ENCODE measurements at regions not wholly inside any gene's neighbourhood (a gene's known extent, or its start where the extent isn't known, plus 50 kb on each side); places are given as distances from the start of the nearest gene placed in this dataset.
"Not testable (repeated sequence)": the region's sequence is repeated elsewhere in the genome, so short reads cannot be mapped to it uniquely, and the experiment has no call there.

DNA sequence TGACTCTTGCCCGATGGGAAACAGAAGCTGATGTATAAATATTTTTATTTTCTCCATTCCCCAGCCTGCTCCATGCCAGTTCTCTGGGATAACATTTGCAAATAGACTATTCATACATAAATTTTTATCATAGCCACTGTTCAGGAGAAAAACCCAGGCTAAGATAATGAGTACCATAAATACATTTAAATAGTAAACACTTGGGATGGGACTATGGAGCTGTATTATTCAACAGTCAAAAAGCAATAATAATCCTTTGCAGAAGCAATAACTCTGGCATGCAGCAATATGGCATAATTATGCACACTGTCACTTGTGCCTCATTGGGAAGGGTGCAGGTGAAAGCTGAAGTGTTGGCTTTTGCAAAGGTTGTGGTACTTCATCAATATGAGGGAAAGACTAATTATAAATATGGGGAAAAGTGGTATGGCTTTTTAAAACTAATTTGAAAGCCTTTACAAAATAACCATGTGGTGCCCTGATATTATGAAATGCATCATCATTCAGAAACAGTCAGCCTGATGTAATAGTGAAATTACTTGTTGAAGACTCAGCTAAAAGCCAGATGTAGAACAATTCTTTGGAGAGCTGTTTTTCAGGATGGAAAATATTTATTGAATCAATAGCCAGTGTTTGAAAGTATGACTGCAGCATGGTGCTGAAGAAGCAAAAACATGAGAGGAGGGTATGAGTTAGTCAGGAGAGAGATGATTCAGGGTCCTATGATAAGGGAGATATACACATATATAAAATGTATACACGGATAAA, 2476.7 kb downstream of the PCDH9 start:
- no peak for DNase-seq

DNA sequence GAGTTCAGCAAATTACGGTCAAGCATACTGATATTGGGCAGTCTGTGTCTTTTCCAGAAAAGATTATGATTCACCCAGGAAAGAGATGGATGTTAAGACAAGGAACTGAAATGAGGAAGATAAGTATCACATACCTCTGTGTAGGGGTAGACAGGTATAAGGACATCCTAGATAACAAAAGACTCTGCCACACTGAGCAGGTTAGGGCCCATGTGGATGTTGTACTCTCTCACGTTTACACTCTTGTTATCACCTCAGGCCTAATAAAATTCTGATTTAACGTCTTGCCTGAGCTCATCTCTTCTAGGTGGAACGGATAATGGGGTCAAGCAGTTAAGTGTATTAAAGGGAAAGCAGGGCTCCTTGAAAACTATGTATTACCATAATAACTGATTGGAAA, 2480.8 kb downstream of the PCDH9 start:
- DNase-seq: no peak

DNA sequence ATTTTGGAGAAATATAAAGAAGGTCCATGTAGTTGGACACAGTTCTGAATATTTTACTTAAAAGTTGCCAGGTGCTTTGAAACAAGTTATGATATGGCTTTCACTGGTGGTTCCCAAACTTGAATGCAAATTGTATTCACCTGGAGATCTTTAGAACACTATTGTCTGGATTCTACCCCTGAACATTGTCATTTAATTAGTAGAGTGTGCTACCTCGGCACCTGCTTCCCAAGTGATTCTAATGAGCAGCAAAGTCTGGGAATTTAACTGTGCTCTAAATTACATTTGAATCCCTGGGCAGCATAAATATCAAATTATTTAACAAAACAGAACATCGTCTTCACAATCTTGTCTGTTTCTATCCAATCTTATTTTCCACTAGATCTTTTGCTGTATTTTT, 2483.3 kb downstream of the PCDH9 start:
- DNase-seq: no peak

DNA sequence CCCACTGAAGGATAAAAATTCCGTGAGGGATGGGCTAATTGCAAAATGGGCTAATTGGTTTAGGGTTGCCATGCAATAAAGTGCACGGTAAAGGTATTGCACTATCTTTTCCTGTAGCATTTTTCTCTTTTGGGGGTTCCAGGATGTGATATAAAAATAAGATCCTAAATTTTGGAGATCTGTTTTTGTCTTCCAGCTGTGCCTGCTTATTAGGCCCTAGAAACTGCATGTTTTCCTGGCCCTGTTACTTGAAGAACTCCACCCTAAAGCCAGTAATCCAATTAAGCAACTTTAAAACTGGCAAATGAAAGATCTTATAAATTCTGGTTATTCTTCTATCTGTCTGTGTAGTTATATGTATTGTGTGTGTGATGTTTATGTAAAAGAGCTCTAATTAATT, 2489.6 kb downstream of the PCDH9 start:
- no peak for DNase-seq

DNA sequence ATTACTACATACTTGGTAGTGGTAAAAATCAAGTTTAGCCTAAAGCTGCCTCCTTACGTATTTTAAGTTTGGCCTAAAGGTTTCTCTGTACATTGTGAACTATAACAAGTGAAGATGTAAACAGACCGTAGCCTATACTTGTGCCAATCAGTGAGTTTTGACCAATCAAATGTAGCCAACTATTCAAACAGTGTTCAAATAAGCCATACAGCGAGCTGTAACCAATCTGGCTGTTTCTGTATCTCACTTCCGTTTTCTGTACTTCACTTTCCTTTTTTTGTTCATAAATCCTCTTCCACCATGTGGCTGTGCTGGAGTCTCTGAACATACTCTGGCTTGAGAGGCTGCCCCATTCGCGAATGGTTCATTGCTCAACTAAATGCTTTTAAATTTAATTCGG, 2504.6 kb downstream of the PCDH9 start:
- no peak for DNase-seq

DNA sequence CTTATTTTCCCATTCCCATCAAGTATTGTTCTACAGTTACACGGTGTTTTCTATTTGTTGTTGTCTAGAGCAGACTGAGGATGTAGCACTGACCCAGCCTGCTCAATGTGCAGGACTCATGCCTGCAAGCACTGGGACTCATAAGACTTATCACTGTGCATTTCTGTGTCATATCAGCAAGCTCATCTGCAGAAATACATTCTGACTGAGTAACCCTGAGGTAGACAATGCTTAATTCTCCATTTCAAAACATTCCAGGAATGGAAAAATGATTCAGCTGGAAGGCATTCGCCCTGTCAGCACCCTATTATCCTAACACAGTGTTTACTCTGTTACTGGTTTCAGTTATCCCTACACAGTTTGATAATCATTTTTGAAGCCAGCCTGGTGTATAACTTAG, 2506.4 kb downstream of the PCDH9 start:
- DNase-seq: peak; percentile 17

DNA sequence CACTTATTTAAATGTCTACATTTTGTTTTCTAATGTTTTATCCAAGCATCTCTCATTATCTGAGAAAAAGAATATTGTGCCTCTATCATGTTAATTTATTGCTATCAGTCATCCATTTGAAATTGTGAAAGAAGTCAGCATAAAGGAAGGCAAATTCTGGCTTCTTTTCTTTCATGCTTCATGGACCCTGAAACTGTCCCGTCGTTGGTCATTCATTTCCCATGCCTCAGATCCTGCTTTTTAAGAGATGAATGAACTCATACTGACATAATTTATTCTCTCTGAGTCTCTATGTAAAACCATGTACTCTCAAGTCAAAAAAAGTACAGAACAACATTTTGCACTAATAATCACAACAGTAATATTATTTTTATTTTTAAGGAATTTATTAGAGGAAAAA, 2512.0 kb downstream of the PCDH9 start:
- DNase-seq: no peak

DNA sequence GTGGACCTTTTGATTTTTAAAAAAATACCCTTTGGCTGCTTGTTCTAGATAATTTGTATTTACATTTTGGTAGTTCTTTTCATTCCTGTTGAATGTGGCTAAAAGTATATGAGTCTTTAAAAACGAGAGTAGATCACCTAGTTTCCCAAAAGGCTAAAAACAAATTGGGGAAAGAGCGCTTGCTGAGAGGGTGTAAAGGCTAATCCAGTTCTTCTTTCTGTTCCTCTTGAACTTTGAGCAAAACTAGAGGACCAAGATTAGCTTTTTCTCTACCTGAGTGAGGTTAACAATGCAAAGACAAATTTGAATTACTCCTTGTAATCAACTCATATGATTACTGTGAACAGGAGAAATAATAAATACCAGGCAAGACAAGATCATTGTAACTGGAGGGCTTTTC, 2513.2 kb downstream of the PCDH9 start:
- no peak for DNase-seq

DNA sequence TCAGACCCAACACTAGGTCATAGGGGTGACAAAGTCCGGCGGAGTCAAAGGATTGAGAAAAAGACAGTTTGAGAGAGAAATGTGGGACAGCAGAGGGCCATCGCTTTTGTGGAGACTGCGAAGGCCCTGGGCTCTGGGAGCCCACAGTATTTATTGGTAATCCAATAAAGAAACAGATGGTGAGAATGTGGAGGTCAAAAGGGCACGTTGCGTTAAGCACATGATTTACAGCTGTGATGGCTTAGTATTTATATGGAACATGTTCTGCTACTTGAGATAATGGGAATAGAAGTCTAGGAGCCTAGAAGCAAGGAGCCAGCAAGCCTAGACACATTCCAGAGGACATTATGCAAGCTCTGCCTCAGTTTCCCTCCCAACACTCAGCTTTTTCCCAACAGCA, 2521.1 kb downstream of the PCDH9 start:
- no peak for DNase-seq

DNA sequence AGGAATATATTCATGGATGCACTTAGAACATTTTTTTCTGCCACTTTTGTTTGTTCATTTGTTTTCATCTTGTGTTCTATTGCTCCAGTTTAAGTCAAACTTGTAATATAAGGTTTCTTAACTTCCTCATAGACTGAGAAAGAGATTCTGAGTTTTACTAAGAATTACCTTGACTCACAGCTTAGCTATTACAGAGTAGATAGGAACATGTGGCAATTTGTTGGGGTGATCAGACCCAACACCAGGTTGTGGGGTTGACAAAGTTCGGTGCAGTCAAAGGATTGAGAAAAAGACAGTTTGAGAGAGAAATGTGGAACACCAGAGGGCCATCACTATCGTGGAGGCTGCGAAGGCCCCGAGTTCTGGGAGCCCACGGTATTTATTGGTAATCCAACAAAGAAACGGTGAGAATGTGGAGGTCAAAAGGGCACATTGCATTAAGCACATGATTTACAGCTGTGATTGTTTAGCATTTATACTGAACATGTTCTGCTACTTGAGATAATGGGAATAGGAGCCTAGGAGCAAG, 2526.0 kb downstream of the PCDH9 start:
- DNase-seq: no peak

DNA sequence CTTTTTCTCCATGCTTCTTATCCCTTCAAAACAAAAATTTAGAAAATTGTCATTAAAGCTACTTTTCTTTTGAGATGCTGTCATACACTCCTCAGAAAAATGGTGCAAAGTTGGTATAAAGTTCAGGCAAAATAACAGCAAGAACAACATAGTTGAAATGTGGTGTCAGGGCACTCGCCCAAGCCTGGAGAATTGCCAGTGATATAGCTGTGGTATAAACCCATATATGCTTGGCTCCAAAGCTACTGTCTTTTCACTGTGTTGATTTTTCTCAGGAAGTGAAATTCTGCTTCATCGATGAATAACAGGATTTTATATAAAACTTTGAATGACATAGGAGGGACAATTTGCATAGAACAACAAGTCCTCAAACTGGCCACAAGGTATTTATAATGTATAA, 2532.9 kb downstream of the PCDH9 start:
- no peak for DNase-seq

DNA sequence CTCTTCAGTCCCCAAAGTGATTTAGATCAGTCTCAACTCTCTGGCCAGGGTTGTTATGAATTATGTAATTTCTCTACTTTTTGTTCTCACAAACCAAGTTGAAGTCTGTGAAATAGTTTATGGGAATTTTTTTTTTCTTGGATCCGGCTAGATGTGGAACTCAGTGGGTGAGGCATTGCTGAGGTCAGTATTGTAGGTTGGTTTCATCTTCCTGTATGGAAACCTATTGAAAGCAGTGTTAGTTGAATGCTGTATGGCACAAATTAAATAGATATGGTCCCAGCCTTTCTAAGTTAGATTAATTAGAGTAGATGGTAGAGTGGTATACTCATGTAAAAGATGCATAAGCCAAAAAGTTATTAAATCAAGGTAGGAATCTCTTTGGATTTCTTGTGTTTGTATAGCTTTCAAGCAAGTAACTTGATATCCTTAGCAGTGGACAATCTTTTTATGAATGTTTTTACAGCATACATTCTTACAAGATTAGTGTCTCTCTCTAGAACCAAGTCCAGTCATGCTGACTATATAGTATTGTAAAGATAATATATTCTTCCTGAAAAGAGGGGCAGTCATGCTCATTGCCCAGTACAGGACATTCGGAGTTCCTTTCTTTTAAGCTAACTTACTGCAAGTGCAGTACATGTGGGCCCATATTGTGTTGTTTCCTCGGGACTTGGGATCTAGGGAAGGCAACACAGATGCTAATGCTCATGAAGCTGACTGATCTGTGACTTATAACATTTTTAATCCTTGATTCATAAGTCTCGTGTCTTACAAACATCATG, 2541.1 kb downstream of the PCDH9 start:
- no peak for DNase-seq

DNA sequence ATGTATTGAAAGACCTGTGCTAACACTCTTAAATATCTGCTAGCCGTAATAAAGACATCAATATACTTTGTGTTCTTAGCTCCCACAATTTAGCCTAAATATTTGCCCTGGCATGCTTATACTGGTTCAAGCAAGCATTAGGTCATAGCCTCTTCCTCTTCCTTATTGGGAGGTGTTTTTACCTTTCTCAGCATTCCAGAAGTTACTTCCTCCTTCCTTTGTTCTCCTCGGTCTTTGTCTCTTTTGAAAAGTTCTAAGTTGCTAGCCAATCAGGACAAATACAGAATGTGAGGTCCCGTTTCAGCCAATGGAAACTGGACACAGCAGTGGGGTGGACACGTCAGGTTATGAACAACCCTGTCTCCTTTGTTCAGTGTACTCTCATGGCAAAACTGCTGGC, 2543.6 kb downstream of the PCDH9 start:
- DNase-seq: not testable (repeated sequence)

DNA sequence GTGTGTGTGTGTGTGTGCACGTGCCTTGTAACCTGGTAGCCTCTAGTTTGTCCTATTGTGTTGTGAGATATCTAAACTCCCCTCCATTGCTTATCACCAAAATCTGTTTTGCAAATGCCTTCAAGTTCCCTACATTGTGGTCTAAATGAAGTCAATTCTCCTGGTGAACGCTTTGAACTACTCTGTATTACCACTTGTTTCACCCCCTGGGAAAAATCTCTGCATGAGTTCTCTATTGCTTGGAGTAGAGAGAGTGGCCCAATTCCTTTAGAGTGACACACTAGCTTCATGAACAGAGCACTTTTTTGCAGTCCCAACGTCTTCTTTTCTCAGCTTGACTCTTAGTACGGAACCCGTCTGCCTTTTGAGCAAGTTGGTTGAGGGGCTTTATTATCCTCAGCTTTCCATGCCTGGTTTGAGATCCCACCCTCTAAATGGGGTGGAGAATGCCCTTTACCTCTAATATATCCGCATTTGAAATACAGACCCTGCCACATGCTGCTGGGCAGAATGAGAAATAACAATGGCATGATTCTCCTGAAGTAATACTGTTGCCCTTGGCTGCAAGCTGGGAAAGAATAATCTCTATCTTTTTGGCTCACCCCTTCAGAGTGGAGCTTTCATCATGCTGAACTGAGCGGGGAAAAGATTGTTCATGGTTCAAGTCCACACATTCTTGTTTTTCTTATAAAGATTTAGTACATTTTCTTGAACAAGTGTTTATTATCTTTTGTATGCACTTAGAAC, 2545.3 kb downstream of the PCDH9 start:
- no peak for DNase-seq

DNA sequence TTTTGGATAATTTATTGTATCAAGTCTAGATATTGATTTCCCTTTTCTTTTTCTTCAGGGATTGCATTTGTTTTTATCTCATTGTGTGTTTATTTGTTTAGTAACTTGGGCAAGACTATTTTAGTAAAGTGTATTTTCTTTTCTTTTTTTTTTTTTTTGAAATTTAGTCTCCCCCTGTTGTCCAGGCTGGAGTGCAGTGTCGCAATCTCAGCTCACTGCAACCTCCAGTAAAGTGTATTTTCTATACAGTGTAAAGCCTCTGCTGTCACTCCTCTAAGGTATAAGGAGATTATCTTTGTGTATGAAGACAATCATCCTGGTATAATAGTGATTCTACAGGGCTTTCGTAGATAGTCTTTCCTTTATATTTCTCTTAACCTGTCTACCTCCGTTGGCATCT, 2546.0 kb downstream of the PCDH9 start:
- DNase-seq: no peak

DNA sequence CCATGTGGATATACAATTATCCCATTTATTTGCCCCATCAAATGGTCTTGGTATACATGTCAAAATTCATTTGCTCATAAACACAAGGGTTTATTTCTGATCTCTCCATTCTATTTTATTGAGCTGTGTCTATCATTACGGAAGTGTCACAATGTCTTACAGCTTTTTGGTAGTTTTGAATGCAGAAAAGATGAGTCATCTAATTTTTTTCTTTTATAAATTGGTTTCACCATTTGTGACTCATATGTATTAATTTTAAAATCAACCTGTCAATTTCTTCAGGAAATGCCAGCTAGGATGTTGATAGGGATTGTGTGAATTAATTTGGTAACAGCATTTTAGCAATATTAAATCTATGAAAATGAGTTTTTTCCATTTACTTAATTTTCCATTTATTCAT, 2549.4 kb downstream of the PCDH9 start:
- no peak for DNase-seq

DNA sequence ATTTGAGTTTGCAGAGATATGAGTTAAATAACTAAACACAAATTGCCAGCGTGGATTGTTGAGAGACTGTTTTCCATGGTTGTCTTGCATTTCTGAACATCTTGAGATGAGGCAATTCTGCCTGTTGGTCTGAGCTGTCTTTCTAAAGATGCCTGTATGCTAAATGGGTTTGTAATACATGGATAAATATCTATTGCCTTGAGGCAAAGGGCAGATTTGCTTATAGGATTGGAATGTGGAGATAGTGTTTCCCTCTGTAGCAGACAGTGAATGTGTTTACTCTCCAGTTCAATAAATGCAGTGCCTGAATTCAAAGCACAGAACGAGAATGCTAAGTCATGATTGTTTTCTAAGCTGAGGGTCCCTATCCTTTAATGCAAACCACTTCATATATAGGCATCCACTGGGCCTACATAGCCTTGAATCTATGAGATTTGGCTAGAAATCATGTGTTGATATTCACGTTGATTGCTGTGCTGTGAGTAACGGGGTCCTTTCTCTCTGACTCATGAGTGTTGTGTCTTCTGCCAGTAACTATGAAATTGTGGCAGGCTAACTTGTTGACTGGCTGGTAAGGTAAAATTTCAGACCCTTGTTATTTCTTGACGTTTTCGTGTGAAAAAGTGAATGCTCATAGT, 2554.8 kb downstream of the PCDH9 start:
- DNase-seq: no peak

DNA sequence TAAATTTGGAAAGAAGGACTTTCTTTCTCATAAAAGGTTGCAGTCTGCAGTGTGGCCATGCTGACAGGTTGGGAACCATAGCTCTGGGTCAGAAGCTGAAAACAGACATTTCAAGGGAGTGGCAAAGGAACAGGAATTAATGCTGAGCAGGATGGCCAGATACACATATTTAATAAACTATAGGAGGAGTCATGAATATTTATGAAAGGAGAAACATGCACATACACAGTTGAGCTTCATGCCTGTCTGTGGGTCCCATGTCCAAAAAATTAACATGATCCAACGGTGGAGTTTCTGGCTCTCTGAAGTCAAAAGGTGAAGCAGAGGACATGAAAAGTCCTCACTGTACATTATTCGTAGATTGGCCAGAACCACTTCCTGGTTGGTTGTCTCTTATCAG, 2556.0 kb downstream of the PCDH9 start:
- no peak for DNase-seq

DNA sequence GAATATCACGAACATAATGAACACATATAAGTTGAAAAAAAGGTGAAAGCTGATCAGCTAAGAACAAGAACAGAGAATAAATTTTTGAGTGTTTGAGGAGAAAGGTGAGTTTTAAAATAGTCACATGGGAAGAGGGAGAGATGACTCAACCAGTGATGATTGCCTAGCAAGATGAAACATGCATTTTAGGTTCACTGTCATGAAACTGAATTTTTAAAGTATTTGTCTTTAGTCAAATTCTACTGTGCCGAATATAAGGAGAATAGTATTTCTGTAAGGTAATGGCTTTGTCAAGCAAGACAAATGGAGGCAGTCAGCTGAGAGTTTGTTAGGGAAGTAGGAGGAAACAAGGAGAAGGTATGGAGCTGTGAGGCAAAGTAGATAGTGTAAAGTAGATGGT, 2557.4 kb downstream of the PCDH9 start:
- DNase-seq: no peak

DNA sequence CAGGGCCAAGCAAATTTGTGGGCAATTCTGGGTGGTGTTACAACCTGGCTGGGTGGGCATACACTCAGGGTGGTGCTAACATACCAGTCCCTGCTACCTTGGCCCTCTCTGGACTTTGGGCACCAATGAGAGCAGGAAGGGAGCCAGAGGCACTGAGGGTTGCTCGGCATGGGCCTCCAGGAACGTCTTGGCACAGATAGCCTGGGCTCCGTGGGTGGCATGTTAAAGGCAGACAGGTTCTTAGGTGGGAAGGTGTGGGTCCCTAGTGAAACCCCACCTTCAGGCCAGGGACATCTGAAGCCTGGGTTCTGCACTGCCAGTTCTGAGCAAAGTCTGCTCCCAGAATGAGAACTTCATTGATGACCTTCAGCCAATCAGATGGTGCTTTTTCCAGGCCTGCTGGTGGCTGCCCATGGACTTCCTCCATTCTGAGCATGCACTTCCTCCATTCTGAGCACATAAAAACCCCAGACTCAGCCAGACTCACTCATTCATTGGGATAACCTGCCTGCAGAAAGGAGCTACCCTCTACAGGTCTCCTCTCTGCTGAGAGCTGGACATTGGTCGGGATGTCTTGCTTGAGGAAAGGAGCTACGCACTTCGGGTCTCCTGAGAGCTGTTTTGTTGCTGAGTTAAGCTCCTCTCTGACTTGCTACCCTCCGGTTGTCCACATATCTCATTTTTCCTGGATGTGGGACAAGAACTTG, 2567.1 kb downstream of the PCDH9 start:
- DNase-seq: no peak

DNA sequence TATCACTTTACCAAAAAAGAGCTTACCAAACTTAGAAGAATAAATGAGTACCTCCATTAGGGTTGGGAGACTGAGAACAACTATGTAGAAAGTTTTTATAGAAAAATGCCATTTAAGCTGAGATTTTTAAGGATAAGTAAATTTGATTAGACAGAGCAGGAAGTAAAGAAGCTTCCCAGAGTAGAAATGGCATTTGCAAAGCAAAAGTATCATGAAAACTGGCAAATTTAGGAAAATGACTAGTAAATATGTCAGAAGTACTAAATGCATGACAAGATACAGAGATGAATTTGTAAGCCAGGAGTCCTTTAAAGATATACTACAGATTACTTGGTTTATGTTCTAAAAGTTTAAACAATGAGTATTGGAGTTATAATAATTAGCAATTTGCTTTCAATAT, 2581.8 kb downstream of the PCDH9 start:
- no peak for DNase-seq

DNA sequence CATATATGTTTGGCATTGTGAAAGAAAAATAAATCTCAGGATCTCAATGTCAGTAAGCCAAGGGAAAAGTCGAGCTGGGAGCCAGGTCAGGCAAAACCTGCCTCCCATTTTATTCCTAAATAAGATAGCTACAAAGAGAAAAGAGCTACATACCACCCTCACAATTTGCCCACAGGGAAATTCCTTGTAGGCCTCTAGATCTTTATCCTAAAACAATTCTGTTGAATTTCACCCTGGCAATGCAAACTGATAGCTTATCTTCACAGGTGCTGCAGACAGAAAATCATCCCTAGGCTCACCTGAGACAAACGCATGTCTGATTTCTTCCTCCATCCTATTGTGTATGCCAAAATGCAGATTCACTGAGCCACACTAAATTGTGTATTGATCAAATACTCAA, 2587.1 kb downstream of the PCDH9 start:
- DNase-seq: no peak

All from hindlimb muscle (tissue), 1 donor.